ENCODE measurements at regions not wholly inside any gene's neighbourhood (a gene's known extent, or its start where the extent isn't known, plus 50 kb on each side); places are given as distances from the start of the nearest gene placed in this dataset.

DNA sequence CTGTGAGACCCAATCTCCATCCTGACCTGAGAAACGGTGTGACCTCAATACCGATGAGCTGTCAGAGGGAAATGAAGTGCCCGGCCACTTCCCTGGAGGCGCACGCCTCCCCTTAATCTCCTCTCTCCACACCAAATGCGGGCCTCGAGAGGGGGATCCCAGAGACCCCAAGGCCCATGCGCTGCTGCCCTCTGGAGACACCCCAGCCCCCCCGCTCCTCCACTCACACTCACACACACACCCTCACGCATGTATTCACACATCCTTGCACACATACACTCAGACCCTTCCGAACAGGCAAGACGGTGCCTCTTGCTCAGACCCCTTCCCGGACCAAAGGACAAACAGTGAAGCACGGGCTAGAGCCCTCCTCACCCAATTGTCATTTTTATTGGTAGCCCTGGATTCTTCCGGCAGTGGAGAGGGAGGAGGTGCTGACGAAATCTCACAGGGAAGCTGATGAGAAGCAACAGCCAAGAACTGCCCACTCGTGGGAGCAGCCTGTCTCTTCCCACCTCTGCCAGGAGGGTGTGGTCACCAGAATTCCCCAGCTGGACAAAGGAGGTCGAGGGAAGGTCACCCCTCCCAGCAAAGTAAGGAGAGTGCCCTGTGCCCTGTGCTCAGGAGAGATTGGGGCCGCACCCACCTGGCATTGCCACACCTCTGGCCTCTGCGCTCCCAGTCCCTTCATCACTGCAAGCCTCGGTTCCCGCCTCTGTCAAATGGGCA, 136.0 kb upstream of the TNRC6C start:
- no peaks in the 10 kb centered on the region for H3K9me3 ChIP-seq
- H3K27ac ChIP-seq, result no peak overlapping the region
- peak in 1 of 4 donors; percentile 20 for ATAC-seq
- no peak for FAIRE-seq
- H3K4me1 ChIP-seq, result no peaks in the 10 kb centered on the region
- H3K4me3 ChIP-seq, result no peak overlapping the region
- H3K36me3 ChIP-seq, result no peaks in the 10 kb centered on the region
- TF ChIP-seq, protein P1, sequence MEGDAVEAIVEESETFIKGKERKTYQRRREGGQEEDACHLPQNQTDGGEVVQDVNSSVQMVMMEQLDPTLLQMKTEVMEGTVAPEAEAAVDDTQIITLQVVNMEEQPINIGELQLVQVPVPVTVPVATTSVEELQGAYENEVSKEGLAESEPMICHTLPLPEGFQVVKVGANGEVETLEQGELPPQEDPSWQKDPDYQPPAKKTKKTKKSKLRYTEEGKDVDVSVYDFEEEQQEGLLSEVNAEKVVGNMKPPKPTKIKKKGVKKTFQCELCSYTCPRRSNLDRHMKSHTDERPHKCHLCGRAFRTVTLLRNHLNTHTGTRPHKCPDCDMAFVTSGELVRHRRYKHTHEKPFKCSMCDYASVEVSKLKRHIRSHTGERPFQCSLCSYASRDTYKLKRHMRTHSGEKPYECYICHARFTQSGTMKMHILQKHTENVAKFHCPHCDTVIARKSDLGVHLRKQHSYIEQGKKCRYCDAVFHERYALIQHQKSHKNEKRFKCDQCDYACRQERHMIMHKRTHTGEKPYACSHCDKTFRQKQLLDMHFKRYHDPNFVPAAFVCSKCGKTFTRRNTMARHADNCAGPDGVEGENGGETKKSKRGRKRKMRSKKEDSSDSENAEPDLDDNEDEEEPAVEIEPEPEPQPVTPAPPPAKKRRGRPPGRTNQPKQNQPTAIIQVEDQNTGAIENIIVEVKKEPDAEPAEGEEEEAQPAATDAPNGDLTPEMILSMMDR (IDR thresholded peaks at IDR 0.05), result no peak
- H3K27me3 ChIP-seq, result no peaks in the 10 kb centered on the region
- intact Hi-C loops (cut with DNase I), result no loop called here
- DNase-seq, result peak in 1 of 6 donors; percentile 35
- 50 to 51% methylated on average over 22 of the region's 22 CpGs for WGBS, 2 donors

DNA sequence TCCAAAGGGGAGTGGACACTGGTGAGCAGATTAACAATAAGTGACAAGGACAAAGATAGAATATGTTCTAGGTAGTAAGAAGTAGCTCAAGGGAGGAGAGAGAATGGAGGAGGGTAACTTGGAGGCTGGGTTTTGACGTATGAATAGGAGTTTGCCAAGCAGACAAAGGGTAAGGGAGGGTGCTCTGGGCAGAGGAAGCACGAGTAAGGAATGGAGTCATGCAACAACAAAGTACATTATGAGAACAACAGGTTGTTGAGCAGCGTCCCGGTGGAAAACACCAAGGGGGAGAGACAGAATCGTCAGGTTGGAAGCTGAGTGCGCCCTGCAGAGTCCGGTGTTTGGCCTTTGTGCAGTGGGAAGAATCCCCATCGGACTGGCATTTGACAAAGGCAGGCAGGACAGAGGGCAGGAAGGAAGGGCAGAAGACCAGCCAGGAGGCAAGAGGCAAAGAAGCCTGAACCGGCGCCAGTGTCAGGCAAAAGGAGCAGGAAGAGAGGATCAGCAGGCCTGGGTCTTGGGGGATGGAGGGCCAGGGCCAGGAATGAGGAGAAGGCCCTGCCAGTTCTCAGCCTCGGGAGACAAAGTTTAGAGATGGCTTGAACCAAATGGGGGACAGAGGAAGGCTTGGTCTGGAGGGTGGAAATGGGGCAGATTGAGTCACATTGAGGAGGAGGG, 134.3 kb upstream of the TNRC6C start:
- ATAC-seq (no peak), DNase-seq (peak in 1 of 6 donors; percentile 30), FAIRE-seq (no peak)
- Histone ChIP-seq H3K36me3 (no peaks in the 10 kb centered on the region), H3K27me3 (no peaks in the 10 kb centered on the region), H3K4me1 (no peaks in the 10 kb centered on the region), H3K27ac (no peak overlapping the region), H3K4me3 (no peak overlapping the region), H3K9me3 (no peaks in the 10 kb centered on the region)
- TF ChIP-seq, protein P1 (IDR thresholded peaks at IDR 0.05), result no peak
- 70 to 74% methylated on average over 11 of the region's 11 CpGs for WGBS, 2 donors
- intact Hi-C loops (cut with DNase I), result no loop called here

DNA sequence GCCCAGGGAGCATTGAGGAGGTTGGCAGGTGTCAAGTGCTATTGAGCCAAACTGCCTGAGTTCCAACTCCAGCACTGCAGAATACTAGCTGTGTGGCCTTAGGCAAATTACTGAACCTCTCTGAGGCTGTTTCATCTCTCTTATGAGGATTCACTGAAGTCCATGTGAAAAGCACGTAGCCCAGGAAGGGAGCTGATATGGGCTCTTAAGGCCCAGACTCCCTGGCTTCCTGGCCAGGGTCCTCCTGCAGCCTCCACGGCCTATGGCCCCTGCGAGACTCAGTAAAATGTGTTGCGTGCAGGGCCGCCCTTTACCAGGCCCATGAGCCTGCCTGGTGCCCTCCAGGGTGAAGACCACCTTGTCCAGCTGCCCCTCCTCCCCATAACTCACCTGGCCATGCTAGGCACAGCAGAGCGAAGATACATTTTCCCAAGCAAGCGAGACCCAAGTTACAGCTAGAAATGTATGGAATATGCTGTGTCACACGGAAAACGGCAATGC, 133.7 kb upstream of the TNRC6C start:
- 76 to 82% methylated on average over 9 of the region's 9 CpGs for WGBS, 2 donors
- TF ChIP-seq, protein P1 (IDR thresholded peaks at IDR 0.05), result no peak

DNA sequence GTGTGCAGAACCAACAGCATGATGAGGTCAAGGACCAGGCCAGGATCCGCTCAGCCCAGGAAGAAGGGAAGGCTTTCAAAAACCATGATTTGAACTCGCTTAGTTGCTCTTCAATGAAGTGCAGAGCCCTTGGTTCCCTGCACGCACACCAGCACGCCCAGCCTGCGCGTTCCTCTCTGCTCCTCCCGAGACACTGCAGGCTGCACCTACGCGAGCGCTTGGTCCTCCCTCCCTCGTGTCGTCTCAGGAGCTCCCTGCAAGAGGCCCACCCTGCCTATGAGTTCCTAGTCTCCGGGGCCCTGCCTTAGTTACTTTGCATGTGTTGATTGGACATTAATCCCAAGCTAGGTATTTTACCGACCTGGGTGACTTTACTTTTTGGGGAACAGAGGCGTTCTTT, 132.9 kb upstream of the TNRC6C start:
- DNase-seq, result peak in 1 of 6 donors; percentile 23
- Histone ChIP-seq H3K36me3 (no peaks in the 10 kb centered on the region), H3K4me1 (no peaks in the 10 kb centered on the region), H3K9me3 (no peaks in the 10 kb centered on the region), H3K27me3 (no peaks in the 10 kb centered on the region), H3K4me3 (no peak overlapping the region), H3K27ac (no peak overlapping the region)
- no peak for ATAC-seq
- FAIRE-seq, result no peak
- WGBS, 2 donors, result 55 to 57% methylated on average over 14 to 15 of the region's 15 CpGs
- TF ChIP-seq, protein P1 (IDR thresholded peaks at IDR 0.05), result no peak
- intact Hi-C loops (cut with DNase I), result no loop called here

More for the DNA sequence above, 133.7 kb upstream of the TNRC6C start:
- ATAC-seq (no peak), DNase-seq (peak in 1 of 6 donors; percentile 29), FAIRE-seq (no peak)
- no peaks in the 10 kb centered on the region for H3K4me1 ChIP-seq
- H3K27ac ChIP-seq, result no peak overlapping the region
- intact Hi-C loops (cut with DNase I), result no loop called here
- no peaks in the 10 kb centered on the region for H3K36me3 ChIP-seq
- H3K27me3 ChIP-seq, result no peaks in the 10 kb centered on the region
- H3K4me3 ChIP-seq, result no peak overlapping the region
- no peaks in the 10 kb centered on the region for H3K9me3 ChIP-seq

All from pancreas (tissue), 10 donors.